ENCODE measurements at regions not wholly inside any gene's neighbourhood (a gene's known extent, or its start where the extent isn't known, plus 50 kb on each side); places are given as distances from the start of the nearest gene placed in this dataset.
"Not testable (repeated sequence)": the region's sequence is repeated elsewhere in the genome, so short reads cannot be mapped to it uniquely, and the experiment has no call there.

GRCh38 chr3:134722969-134723368, 72.1 kb upstream of the EPHB1 start:
- H3K9ac ChIP-seq (ENCODE audit: low read length), result no peak overlapping the region
- no peaks in the 10 kb centered on the region for H3K36me3 ChIP-seq (ENCODE audit: control insufficient read depth, insufficient read depth, low read length, severe bottlenecking)
- H3K4me3 ChIP-seq (ENCODE audit: low read length), result no peak overlapping the region
- no peaks in the 10 kb centered on the region for H3K27me3 ChIP-seq (replicated peaks; ENCODE audit: control insufficient read depth, insufficient read depth, low read length)
- H3K9me3 ChIP-seq (ENCODE audit: control insufficient read depth, low read length), result no peaks in the 10 kb centered on the region
- H3K4me1 ChIP-seq (ENCODE audit: control insufficient read depth, insufficient read depth, low read length), result peaks cover 4% of the 10 kb centered on the region
- DNase-seq (ENCODE audit: low read depth), result no peak

GRCh38 chr3:134729649-134730048, 65.4 kb upstream of the EPHB1 start:
- no peaks in the 10 kb centered on the region for H3K9me3 ChIP-seq (ENCODE audit: control insufficient read depth, low read length)
- no peaks in the 10 kb centered on the region for H3K27me3 ChIP-seq (replicated peaks; ENCODE audit: control insufficient read depth, insufficient read depth, low read length)
- H3K4me3 ChIP-seq (ENCODE audit: low read length), result no peak overlapping the region
- H3K9ac ChIP-seq (ENCODE audit: low read length), result no peak overlapping the region
- DNase-seq (ENCODE audit: low read depth), result no peak
- H3K36me3 ChIP-seq (ENCODE audit: control insufficient read depth, insufficient read depth, low read length, severe bottlenecking), result no peaks in the 10 kb centered on the region
- no peaks in the 10 kb centered on the region for H3K4me1 ChIP-seq (ENCODE audit: control insufficient read depth, insufficient read depth, low read length)

GRCh38 chr3:134737516-134737915, 57.5 kb upstream of the EPHB1 start:
- no peak overlapping the region for H3K4me3 ChIP-seq (ENCODE audit: low read length)
- no peak for DNase-seq (ENCODE audit: low read depth)
- H3K4me1 ChIP-seq (ENCODE audit: control insufficient read depth, insufficient read depth, low read length), result no peaks in the 10 kb centered on the region
- H3K9me3 ChIP-seq (ENCODE audit: control insufficient read depth, low read length), result no peaks in the 10 kb centered on the region
- no peaks in the 10 kb centered on the region for H3K27me3 ChIP-seq (replicated peaks; ENCODE audit: control insufficient read depth, insufficient read depth, low read length)
- H3K36me3 ChIP-seq (ENCODE audit: control insufficient read depth, insufficient read depth, low read length, severe bottlenecking), result no peaks in the 10 kb centered on the region
- no peak overlapping the region for H3K9ac ChIP-seq (ENCODE audit: low read length)

GRCh38 chr3:134740077-134740476, 55.0 kb upstream of the EPHB1 start:
- not testable (repeated sequence) for H3K36me3 ChIP-seq (ENCODE audit: control insufficient read depth, insufficient read depth, low read length, severe bottlenecking); H3K27me3 ChIP-seq (replicated peaks; ENCODE audit: control insufficient read depth, insufficient read depth, low read length); DNase-seq (ENCODE audit: low read depth); H3K9ac ChIP-seq (ENCODE audit: low read length); H3K4me3 ChIP-seq (ENCODE audit: low read length); H3K9me3 ChIP-seq (ENCODE audit: control insufficient read depth, low read length); H3K4me1 ChIP-seq (ENCODE audit: control insufficient read depth, insufficient read depth, low read length)

GRCh38 chr3:134742202-134742601, 52.9 kb upstream of the EPHB1 start:
- H3K9me3 ChIP-seq (ENCODE audit: control insufficient read depth, low read length), result peaks cover 5% of the 10 kb centered on the region
- no peaks in the 10 kb centered on the region for H3K36me3 ChIP-seq (ENCODE audit: control insufficient read depth, insufficient read depth, low read length, severe bottlenecking)

GRCh38 chr3:134743006-134743405, 52.1 kb upstream of the EPHB1 start:
- Histone ChIP-seq H3K9ac (ENCODE audit: low read length) (no peak overlapping the region), H3K9me3 (ENCODE audit: control insufficient read depth, low read length) (peaks cover 5% of the 10 kb centered on the region), H3K4me3 (ENCODE audit: low read length) (no peak overlapping the region), H3K27me3 (replicated peaks; ENCODE audit: control insufficient read depth, insufficient read depth, low read length) (no peaks in the 10 kb centered on the region), H3K4me1 (ENCODE audit: control insufficient read depth, insufficient read depth, low read length) (no peaks in the 10 kb centered on the region), H3K36me3 (ENCODE audit: control insufficient read depth, insufficient read depth, low read length, severe bottlenecking) (no peaks in the 10 kb centered on the region)
- no peak for DNase-seq (ENCODE audit: low read depth)

More at GRCh38 chr3:134742202-134742601, 52.9 kb upstream of the EPHB1 start:
- no peak for DNase-seq (ENCODE audit: low read depth)
- H3K9ac ChIP-seq (ENCODE audit: low read length), result no peak overlapping the region
- no peaks in the 10 kb centered on the region for H3K27me3 ChIP-seq (replicated peaks; ENCODE audit: control insufficient read depth, insufficient read depth, low read length)
- no peaks in the 10 kb centered on the region for H3K4me1 ChIP-seq (ENCODE audit: control insufficient read depth, insufficient read depth, low read length)
- no peak overlapping the region for H3K4me3 ChIP-seq (ENCODE audit: low read length)

All from adipocyte (in vitro differentiated cells).